K562 (cell line): ENCODE measurements at regions not wholly inside any gene's neighbourhood (a gene's known extent, or its start where the extent isn't known, plus 50 kb on each side); places are given as distances from the start of the nearest gene placed in this dataset.

Experiments
- ATAC-seq: fragments of 200-7000 bp; cut with Tn5 transposase; 3 replicates; pipeline ENCODE4 v1.9.1; 2020; ENCODE audit warnings: moderate library complexity
- BruUV-seq: library from RNA; stranded (reverse); fragments of 400-500 nt; replicated peaks from 2 replicates; lab custom pipeline; 2021; lab: Mats Ljungman, UMichigan
- CTCF ChIA-PET: fragments of 300-600 bp; formaldehyde crosslinking; extraction: SDS; loops from one replicate; lab custom pipeline; 2021; ENCODE audit warnings: low intra/inter-chr PET ratio; lab: Yijun Ruan, JAX
- POLR2A ChIA-PET: fragments of 300-600, 350-650 bp; sonication (Branson Sonifier 250); formaldehyde crosslinking; extraction: SDS; loops from one replicate; lab custom pipeline; 2021; ENCODE audit warnings: antibody characterized with exemption, inconsistent platforms; lab: Yijun Ruan, JAX
- DNase-seq, 4 experiments: peaks; one replicate each; pipeline versions ENCODE4 v3.0.0 to v3.0.0-alpha.2; 2011 to 2018; ENCODE audit warnings: low spot score in 3 of 4, mixed read lengths in 3 of 4; ENCODE audit errors: extremely low read depth in 1 of 4
- FAIRE-seq: peaks from 2 replicates; lab custom pipeline; 2011; peaks lifted over from hg19 to GRCh38; lab: Jason Lieb, UNC
- H2AFZ ChIP-seq: 2 replicates; pipeline ENCODE4 v1.6.0; 2011; ENCODE audit warnings: low read depth, low read length, control low read depth, inconsistent platforms
- H3K27ac ChIP-seq: fragments of 200-600 bp; 3 replicates; pipeline ENCODE4 v1.8.0; 2011; ENCODE audit warnings: low read depth, mild to moderate bottlenecking, control low read depth, inconsistent platforms, low read length, moderate library complexity, mixed read lengths; ENCODE audit errors: extremely low read depth
- H3K27me3 ChIP-seq, 2 experiments: fragments of 300-600 bp in 1 of 2; 2 replicates in 1 of 2; 3 replicates in 1 of 2; pipeline versions ENCODE4 v1.6.0 to v1.8.0; 2011; ENCODE audit warnings: inconsistent platforms in 2 of 2, low read length in 2 of 2, mild to moderate bottlenecking in 1 of 2, mixed read lengths in 1 of 2, moderate library complexity in 1 of 2; ENCODE audit not compliant: control insufficient read depth in 2 of 2, insufficient read depth in 2 of 2
- H3K36me3 ChIP-seq: fragments of 300-600 bp; 3 replicates; pipeline ENCODE4 v1.8.0; 2011; ENCODE audit warnings: mild to moderate bottlenecking, low read length, inconsistent platforms; ENCODE audit not compliant: control insufficient read depth, insufficient read depth
- H3K4me1 ChIP-seq, 2 experiments: fragments of 200-600 bp in 1 of 2; replicated peaks in 1 of 2; 2 replicates in 1 of 2; 3 replicates in 1 of 2; pipeline versions ENCODE4 v1.5.1 to v1.8.0; 2011; ENCODE audit warnings: inconsistent platforms in 2 of 2, low read length in 2 of 2, mild to moderate bottlenecking in 1 of 2, mixed read lengths in 1 of 2, moderate library complexity in 1 of 2; ENCODE audit not compliant: control insufficient read depth in 2 of 2, insufficient read depth in 2 of 2
- H3K4me2 ChIP-seq: 2 replicates; pipeline ENCODE4 v1.6.1; 2011; ENCODE audit warnings: low read length, control low read depth, inconsistent platforms, mixed read lengths; ENCODE audit not compliant: insufficient read depth
- H3K4me3 ChIP-seq: fragments of 200-600 bp; sonication (generic), shearing (Covaris generic); 2 replicates; pipeline ENCODE4 v1.5.1; 2016; ENCODE audit warnings: control low read depth, inconsistent platforms
- H3K79me2 ChIP-seq: fragments of 200-600 bp; 3 replicates; pipeline ENCODE4 v1.8.0; 2011; ENCODE audit warnings: low read length, inconsistent platforms; ENCODE audit not compliant: control insufficient read depth, insufficient read depth
- H3K9ac ChIP-seq, 2 experiments: 2 replicates each; pipeline versions ENCODE4 v1.6.0 to v1.6.1; 2011; ENCODE audit warnings: low read depth in 2 of 2, low read length in 2 of 2, control low read depth in 1 of 2, inconsistent platforms in 1 of 2, mild to moderate bottlenecking in 1 of 2, mixed read lengths in 1 of 2; ENCODE audit not compliant: insufficient read depth in 1 of 2
- H3K9me1 ChIP-seq: one replicate; pipeline ENCODE4 v1.6.0; 2011; ENCODE audit warnings: inconsistent platforms, mild to moderate bottlenecking, low read length, moderate library complexity; ENCODE audit not compliant: control insufficient read depth, insufficient read depth
- H3K9me3 ChIP-seq: replicated peaks from 2 replicates; pipeline ENCODE4 v1.5.1; 2011; ENCODE audit warnings: low read depth, low read length, inconsistent platforms; ENCODE audit not compliant: control insufficient read depth, insufficient read depth
- H4K20me1 ChIP-seq: replicated peaks from 2 replicates; pipeline ENCODE4 v1.6.1; 2011; ENCODE audit warnings: low read length, inconsistent platforms, mixed read lengths; ENCODE audit not compliant: control insufficient read depth, insufficient read depth
- E2F3 ChIP-seq: fragments of 250-450 bp; sonication (Bioruptor Pico); IDR thresholded peaks from 2 replicates; pipeline ENCODE4 v1.4.0; 2020; ENCODE audit warnings: mild to moderate bottlenecking
- E2F6 ChIP-seq, 2 experiments: IDR thresholded peaks; 2 replicates each; pipeline ENCODE4 v1.6.1; 2011; ENCODE audit warnings: borderline replicate concordance in 1 of 2, control low read depth in 1 of 2, low read depth in 1 of 2, low read length in 1 of 2, mild to moderate bottlenecking in 1 of 2, mixed read lengths in 1 of 2, moderate library complexity in 1 of 2; ENCODE audit not compliant: insufficient read depth in 1 of 2, insufficient read length in 1 of 2, poor library complexity in 1 of 2, severe bottlenecking in 1 of 2; ENCODE audit errors: extremely low read depth in 1 of 2
- FOXJ2 ChIP-seq: fragments of 200-800 bp; sonication (Bioruptor generic); IDR thresholded peaks from 2 replicates; pipeline ENCODE4 v1.6.1; 2016; ENCODE audit warnings: missing genetic modification characterization, missing compliant biosample characterization
- POU5F1 ChIP-seq: fragments of 150-350 bp; IDR thresholded peaks from 2 replicates; pipeline ENCODE4 v1.6.1; 2014; ENCODE audit warnings: borderline replicate concordance, low read length, low read depth, mild to moderate bottlenecking; ENCODE audit not compliant: partially characterized antibody
- RNF2 ChIP-seq: sonication (generic); IDR thresholded peaks from 2 replicates; pipeline ENCODE4 v1.6.1; 2016
- U2AF1 ChIP-seq: fragments of 200-400 bp; formaldehyde crosslinking; optimal IDR thresholded peaks from 2 replicates; pipeline ENCODE3; 2017; ENCODE audit warnings: mild to moderate bottlenecking, low read depth, low read length, moderate library complexity
- ZBED1 ChIP-seq: IDR thresholded peaks from 2 replicates; pipeline ENCODE4 v1.6.1; 2014
- ZNF639 ChIP-seq, 2 experiments: fragments of 200-800 bp in 1 of 2; sonication (Bioruptor generic) in 1 of 2; sonication (generic) in 1 of 2; formaldehyde crosslinking in 1 of 2; IDR thresholded peaks in 1 of 2; conservative IDR thresholded peaks in 1 of 2; 2 replicates each; pipeline versions ENCODE4 v1.5.0 to v1.6.1; 2016 to 2020; ENCODE audit warnings: missing compliant biosample characterization in 1 of 2, missing genetic modification characterization in 1 of 2, missing genetic modification reagents in 1 of 2
- ZNF780A ChIP-seq: fragments of 250-450 bp; sonication (Bioruptor Pico); IDR thresholded peaks from 2 replicates; pipeline ENCODE4 v1.5.0; 2021; ENCODE audit warnings: mild to moderate bottlenecking
- WGBS: fragments of 100-300 bp; shearing (Covaris generic); methylation state at CpG from one replicate; pipeline ENCODE4 v1.1.6; 2016; ENCODE audit warnings: low coverage, mixed read lengths; ENCODE audit not compliant: insufficient coverage; ENCODE audit errors: missing lambda C conversion rate; 5-methylcytosine and 5-hydroxymethylcytosine counted together
- in situ Hi-C: fragments of 300-500 bp; cut with MboI; formaldehyde crosslinking; loops from 4 replicates; pipeline ENCODE4 v1.15.0; 2018; ENCODE audit warnings: inconsistent platforms, mixed read lengths
- intact Hi-C: fragments of 100-400 bp; cut with micrococcal nuclease; formaldehyde crosslinking; loops from 2 replicates; pipeline ENCODE4 v1.14.2; 2022

DNA sequence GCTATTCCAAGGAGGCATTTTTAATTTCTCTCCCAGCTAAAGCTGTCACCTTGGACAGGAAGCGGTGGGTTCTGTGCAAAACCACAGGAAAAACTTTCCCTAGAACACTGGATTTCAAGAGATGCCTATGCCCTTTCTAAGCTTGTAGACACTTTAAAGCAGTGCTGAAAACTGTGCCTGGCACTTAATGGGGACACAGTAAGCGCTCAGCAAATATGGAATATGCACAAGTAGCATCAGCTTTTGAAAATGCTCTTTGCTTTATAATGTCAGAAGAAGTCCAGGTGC, 50.9 kb upstream of the TARBP1 start:
- H3K79me2 ChIP-seq = no peaks in the 10 kb centered on the region
- peaks cover 11 to 39% of the 10 kb centered on the region in 2 experiments for H3K4me1 ChIP-seq
- H3K27ac ChIP-seq = no peak overlapping the region
- H3K4me2 ChIP-seq = no peak overlapping the region
- ATAC-seq (no peak), DNase-seq (no peak), FAIRE-seq (no peak)
- H3K4me3 ChIP-seq = no peak overlapping the region
- H3K9me1 ChIP-seq = no peaks in the 10 kb centered on the region
- intact Hi-C loops (no loop called here), in situ Hi-C loops (no loop called here)
- no TSS peak for BruUV-seq
- CTCF ChIA-PET = no interaction called here
- H4K20me1 ChIP-seq = no peaks in the 10 kb centered on the region
- H3K36me3 ChIP-seq = no peaks in the 10 kb centered on the region
- WGBS = 93% methylated on average over 2 of the region's 2 CpGs
- no peaks in the 10 kb centered on the region for H3K9me3 ChIP-seq
- H2AFZ ChIP-seq = no peak overlapping the region
- POLR2A ChIA-PET = interaction anchor here (0.7 to 1.5 kb wide), 5 partner anchors 10 to 23 kb away, joined by 3 to 5 read pairs (median 4); no protein-coding TSS in a partner anchor
- H3K9ac ChIP-seq = no peak overlapping the region
- H3K27me3 ChIP-seq = no peaks in the 10 kb centered on the region
- TF ChIP-seq ZNF780A (CRISPR knock-in tag) (no peak), E2F3 (CRISPR knock-in tag) (no peak), POU5F1 (no peak), E2F6 (IDR thresholded peaks at IDR 0.05; ENCODE audit: borderline replicate concordance in 1 of 2, extremely low read depth in 1 of 2, insufficient read depth in 1 of 2, insufficient read length in 1 of 2, low read depth in 1 of 2, low read length in 1 of 2, poor library complexity in 1 of 2, severe bottlenecking in 1 of 2) (no peak), FOXJ2 (tag) (no peak), RNF2 (no peak), ZBED1 (no peak), ZNF639 (CRISPR knock-in tag; conservative IDR thresholded peaks at IDR 0.05 in 1 of 2, IDR thresholded peaks at IDR 0.05 in 1 of 2) (no peak), U2AF1 (no peak)
- TF ChIP-seq, all 486 proteins: peak for 0
